Astrocyte (in vitro differentiated cells and primary cell): ENCODE measurements at regions not wholly inside any gene's neighbourhood (a gene's known extent, or its start where the extent isn't known, plus 50 kb on each side); places are given as distances from the start of the nearest gene placed in this dataset.

Experiments
- DNase-seq: peaks from one replicate; pipeline ENCODE4 v3.0.0-alpha.2; 2010; ENCODE audit warnings: low read depth
- FAIRE-seq: peaks from 2 replicates; lab custom pipeline; 2011; peaks lifted over from hg19 to GRCh38; lab: Jason Lieb, UNC
- H2AFZ ChIP-seq: 2 replicates; pipeline ENCODE4 v1.6.0; 2012; ENCODE audit warnings: low read depth, low read length, inconsistent platforms
- H3K27ac ChIP-seq: 2 replicates; pipeline ENCODE4 v1.5.1; 2011; ENCODE audit warnings: low read depth, low read length, inconsistent platforms
- H3K27me3 ChIP-seq: 2 replicates; pipeline ENCODE4 v1.6.0; 2011; ENCODE audit warnings: low read length, inconsistent platforms; ENCODE audit not compliant: insufficient read depth
- H3K36me3 ChIP-seq: 2 replicates; pipeline ENCODE4 v1.5.1; 2011; ENCODE audit warnings: low read length, inconsistent platforms; ENCODE audit not compliant: insufficient read depth
- H3K4me1 ChIP-seq: 2 replicates; pipeline ENCODE4 v1.5.1; 2011; ENCODE audit warnings: low read length, inconsistent platforms; ENCODE audit not compliant: insufficient read depth
- H3K4me2 ChIP-seq: 2 replicates; pipeline ENCODE4 v1.6.0; 2012; ENCODE audit warnings: low read length, inconsistent platforms
- H3K4me3 ChIP-seq: 2 replicates; pipeline ENCODE4 v1.5.1; 2011; ENCODE audit warnings: low read depth, mild to moderate bottlenecking, low read length, inconsistent platforms; ENCODE audit not compliant: insufficient read depth
- H3K79me2 ChIP-seq: 2 replicates; pipeline ENCODE4 v1.6.0; 2012; ENCODE audit warnings: mild to moderate bottlenecking, low read length, inconsistent platforms; ENCODE audit not compliant: insufficient read depth
- H3K9ac ChIP-seq: 2 replicates; pipeline ENCODE4 v1.6.0; 2012; ENCODE audit warnings: mild to moderate bottlenecking, low read length, inconsistent platforms
- H3K9me3 ChIP-seq: 2 replicates; pipeline ENCODE4 v1.5.1; 2012; ENCODE audit warnings: low read depth, mild to moderate bottlenecking, low read length, inconsistent platforms; ENCODE audit not compliant: insufficient read depth
- H4K20me1 ChIP-seq: 2 replicates; pipeline ENCODE4 v1.6.0; 2012; ENCODE audit warnings: low read length, inconsistent platforms; ENCODE audit not compliant: insufficient read depth
- H3K27ac Mint-ChIP-seq: one replicate; pipeline ENCODE4 v1.8.0; 2021; ENCODE audit warnings: mild to moderate bottlenecking, mixed read lengths; ENCODE audit not compliant: unreplicated experiment
- H3K27me3 Mint-ChIP-seq: one replicate; pipeline ENCODE4 v1.8.0; 2021; ENCODE audit warnings: low read depth, mixed read lengths; ENCODE audit not compliant: unreplicated experiment
- H3K36me3 Mint-ChIP-seq: one replicate; pipeline ENCODE4 v1.8.0; 2021; ENCODE audit warnings: low read depth, mixed read lengths; ENCODE audit not compliant: unreplicated experiment
- H3K4me1 Mint-ChIP-seq: one replicate; pipeline ENCODE4 v1.8.0; 2021; ENCODE audit warnings: low read depth, mixed read lengths; ENCODE audit not compliant: unreplicated experiment
- H3K4me3 Mint-ChIP-seq: one replicate; pipeline ENCODE4 v1.8.0; 2021; ENCODE audit warnings: mild to moderate bottlenecking, moderate library complexity, mixed read lengths; ENCODE audit not compliant: unreplicated experiment
- H3K9me3 Mint-ChIP-seq: one replicate; pipeline ENCODE4 v1.8.0; 2021; ENCODE audit warnings: mild to moderate bottlenecking, mixed read lengths; ENCODE audit not compliant: unreplicated experiment
- CTCF ChIP-seq: IDR thresholded peaks from 2 replicates; pipeline ENCODE4 v1.5.1; 2011; ENCODE audit warnings: low read depth, mild to moderate bottlenecking, inconsistent platforms, low read length, moderate library complexity; ENCODE audit not compliant: insufficient read depth
- EZH2 ChIP-seq: IDR thresholded peaks from 2 replicates; pipeline ENCODE4 v1.6.1; 2012; ENCODE audit warnings: mild to moderate bottlenecking, low read length, inconsistent platforms; ENCODE audit not compliant: insufficient read depth

- Histone ChIP-seq H3K36me3 (no peaks in the 10 kb centered on the region), H4K20me1 (no peaks in the 10 kb centered on the region), H3K4me2 (no peak overlapping the region), H3K79me2 (no peaks in the 10 kb centered on the region), H3K27ac (no peak overlapping the region), H3K9ac (no peak overlapping the region), H3K27me3 (no peaks in the 10 kb centered on the region), H2AFZ (no peak overlapping the region), H3K4me1 (no peaks in the 10 kb centered on the region), H3K4me3 (no peak overlapping the region), H3K9me3 (peaks cover 6% of the 10 kb centered on the region)
- no peaks in the 10 kb centered on the region for H3K27me3 Mint-ChIP-seq
- H3K9me3 Mint-ChIP-seq, result no peaks in the 10 kb centered on the region
- H3K27ac Mint-ChIP-seq, result no peak overlapping the region
- no peak overlapping the region for H3K4me3 Mint-ChIP-seq
- H3K36me3 Mint-ChIP-seq, result no peaks in the 10 kb centered on the region
- no peak for DNase-seq
- FAIRE-seq, result no peak
- TF ChIP-seq CTCF (no peak), EZH2 (no peak)
- H3K4me1 Mint-ChIP-seq, result peaks cover 4% of the 10 kb centered on the region
These were observed 269.1 kb downstream of the PCDH20 start for GRCh38 chr13:61146571-61146970.

DNA sequence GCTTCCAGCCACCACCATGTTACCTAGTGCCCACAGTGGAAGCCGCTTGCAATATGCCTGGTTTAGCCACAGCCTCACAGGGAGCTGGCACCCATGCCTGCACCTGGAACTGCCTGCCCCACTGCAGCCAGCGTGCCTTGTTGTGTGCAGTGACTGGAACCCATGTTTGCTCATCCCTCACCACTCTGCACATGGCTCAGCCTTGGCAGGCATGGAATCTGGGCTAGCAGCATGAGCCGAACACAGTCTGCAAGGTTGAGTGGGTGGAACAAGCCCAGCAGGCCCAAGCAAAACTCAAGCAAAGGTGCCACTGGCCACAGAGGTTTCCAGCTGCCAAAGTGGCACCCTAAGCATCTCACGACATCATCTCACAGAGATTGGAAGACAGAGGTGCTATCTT lies 269.5 kb downstream of the PCDH20 start:
- H3K4me1 ChIP-seq, result no peaks in the 10 kb centered on the region
- H3K9ac ChIP-seq, result no peak overlapping the region
- H3K79me2 ChIP-seq, result no peaks in the 10 kb centered on the region
- Mint-ChIP-seq H3K4me3 (no peak overlapping the region), H3K9me3 (no peaks in the 10 kb centered on the region), H3K27me3 (no peaks in the 10 kb centered on the region), H3K4me1 (peaks cover 4% of the 10 kb centered on the region), H3K27ac (no peak overlapping the region), H3K36me3 (no peaks in the 10 kb centered on the region)
- no peak overlapping the region for H3K4me2 ChIP-seq
- H3K4me3 ChIP-seq, result no peak overlapping the region
- TF ChIP-seq CTCF, result no peak
- no peak for TF ChIP-seq EZH2
- DNase-seq (no peak), FAIRE-seq (no peak)
- H4K20me1 ChIP-seq, result no peaks in the 10 kb centered on the region
- no peaks in the 10 kb centered on the region for H3K36me3 ChIP-seq
- peaks cover 6% of the 10 kb centered on the region for H3K9me3 ChIP-seq
- no peak overlapping the region for H3K27ac ChIP-seq
- no peak overlapping the region for H2AFZ ChIP-seq
- H3K27me3 ChIP-seq, result no peaks in the 10 kb centered on the region

GRCh38 chr13:61144834-61145593 lies 270.6 kb downstream of the PCDH20 start:
- H3K4me3 Mint-ChIP-seq, result no peak overlapping the region
- H3K27ac Mint-ChIP-seq, result no peak overlapping the region
- FAIRE-seq, result no peak

More at GRCh38 chr13:61144834-61145593, 270.6 kb downstream of the PCDH20 start:
- H3K27me3 Mint-ChIP-seq, result no peaks in the 10 kb centered on the region
- no peak for DNase-seq
- Histone ChIP-seq H4K20me1 (no peaks in the 10 kb centered on the region), H3K79me2 (no peaks in the 10 kb centered on the region), H3K27me3 (no peaks in the 10 kb centered on the region), H2AFZ (no peak overlapping the region), H3K27ac (no peak overlapping the region), H3K4me1 (no peaks in the 10 kb centered on the region), H3K4me3 (no peak overlapping the region), H3K36me3 (no peaks in the 10 kb centered on the region), H3K9ac (no peak overlapping the region), H3K9me3 (peaks cover 6% of the 10 kb centered on the region), H3K4me2 (no peak overlapping the region)
- TF ChIP-seq EZH2, result no peak
- TF ChIP-seq CTCF, result no peak
- peaks cover 4% of the 10 kb centered on the region for H3K4me1 Mint-ChIP-seq
- H3K9me3 Mint-ChIP-seq, result no peaks in the 10 kb centered on the region
- H3K36me3 Mint-ChIP-seq, result no peaks in the 10 kb centered on the region
